H9 (cell line): ENCODE measurements at regions not wholly inside any gene's neighbourhood (a gene's known extent, or its start where the extent isn't known, plus 50 kb on each side); places are given as distances from the start of the nearest gene placed in this dataset.

Experiments
- DNase-seq: peaks from one replicate; pipeline ENCODE4 v3.0.0-alpha.2; 2017
- H2AFZ ChIP-seq: one replicate; pipeline ENCODE4 v1.6.1; 2013; ENCODE audit warnings: mild to moderate bottlenecking, low read length, control low read depth, moderate library complexity
- H2AK5ac ChIP-seq: 2 replicates; pipeline ENCODE4 v1.6.1; 2013; ENCODE audit warnings: low read length, control low read depth, mixed read lengths; ENCODE audit not compliant: insufficient read length
- H2BK120ac ChIP-seq: one replicate; pipeline ENCODE4 v1.6.1; 2013; ENCODE audit warnings: low read depth, mild to moderate bottlenecking, low read length, control low read depth, inconsistent platforms; ENCODE audit not compliant: poor library complexity, severe bottlenecking
- H2BK12ac ChIP-seq: 2 replicates; pipeline ENCODE4 v1.6.1; 2013; ENCODE audit warnings: low read length, control low read depth, mixed read lengths, low read depth; ENCODE audit not compliant: insufficient read length
- H2BK15ac ChIP-seq: 2 replicates; pipeline ENCODE4 v1.6.1; 2013; ENCODE audit warnings: low read depth, low read length, control low read depth
- H2BK20ac ChIP-seq: one replicate; pipeline ENCODE4 v1.6.1; 2013; ENCODE audit warnings: low read depth, mild to moderate bottlenecking, low read length, control low read depth, inconsistent platforms; ENCODE audit not compliant: poor library complexity, severe bottlenecking
- H2BK5ac ChIP-seq: 2 replicates; pipeline ENCODE4 v1.6.1; 2013; ENCODE audit warnings: low read length, control low read depth, mixed read lengths; ENCODE audit not compliant: insufficient read length
- H3K14ac ChIP-seq: 2 replicates; pipeline ENCODE4 v1.6.1; 2013; ENCODE audit warnings: low read length, control low read depth; ENCODE audit not compliant: insufficient read depth
- H3K18ac ChIP-seq: 2 replicates; pipeline ENCODE4 v1.6.1; 2013; ENCODE audit warnings: low read depth, mild to moderate bottlenecking, mixed read lengths, low read length, control low read depth; ENCODE audit not compliant: insufficient read length
- H3K23ac ChIP-seq: 2 replicates; pipeline ENCODE4 v1.6.1; 2013; ENCODE audit warnings: low read length, control low read depth, mixed read lengths, low read depth; ENCODE audit not compliant: insufficient read length
- H3K23me2 ChIP-seq: 2 replicates; pipeline ENCODE4 v1.6.1; 2013; ENCODE audit warnings: low read depth, mild to moderate bottlenecking, mixed read lengths, low read length, control low read depth; ENCODE audit not compliant: insufficient read length, poor library complexity, severe bottlenecking
- H3K27ac ChIP-seq: 2 replicates; pipeline ENCODE4 v1.5.1; 2013; ENCODE audit warnings: low read length, control low read depth, mixed read lengths, low read depth; ENCODE audit not compliant: insufficient read length
- H3K27me3 ChIP-seq: 2 replicates; pipeline ENCODE4 v1.6.1; 2013; ENCODE audit warnings: low read length, control low read depth, inconsistent platforms; ENCODE audit not compliant: insufficient read depth
- H3K4ac ChIP-seq: 2 replicates; pipeline ENCODE4 v1.6.1; 2013; ENCODE audit warnings: low read depth, mild to moderate bottlenecking, control low read depth, inconsistent platforms, low read length, moderate library complexity
- H3K4me1 ChIP-seq: 2 replicates; pipeline ENCODE4 v1.6.1; 2013; ENCODE audit warnings: low read length, control low read depth, inconsistent platforms; ENCODE audit not compliant: insufficient read depth
- H3K4me2 ChIP-seq: 2 replicates; pipeline ENCODE4 v1.6.1; 2013; ENCODE audit warnings: low read length, control low read depth, mixed read lengths; ENCODE audit not compliant: insufficient read length, insufficient read depth
- H3K56ac ChIP-seq: 2 replicates; pipeline ENCODE4 v1.6.1; 2013; ENCODE audit warnings: low read depth, mild to moderate bottlenecking, mixed read lengths, low read length, control low read depth; ENCODE audit not compliant: insufficient read length
- H3K79me1 ChIP-seq: 2 replicates; pipeline ENCODE4 v1.6.1; 2013; ENCODE audit warnings: low read depth, mild to moderate bottlenecking, moderate library complexity, low read length, control low read depth, inconsistent platforms; ENCODE audit not compliant: insufficient read depth, poor library complexity, severe bottlenecking
- H3K79me2 ChIP-seq: 2 replicates; pipeline ENCODE4 v1.6.1; 2013; ENCODE audit warnings: low read length, control low read depth, inconsistent platforms; ENCODE audit not compliant: insufficient read depth
- H3K9ac ChIP-seq: 2 replicates; pipeline ENCODE4 v1.6.1; 2013; ENCODE audit warnings: low read length, control low read depth, mixed read lengths; ENCODE audit not compliant: insufficient read length; ENCODE audit errors: extremely low read depth
- H3K9me3 ChIP-seq: one replicate; pipeline ENCODE4 v1.6.1; 2013; ENCODE audit warnings: low read depth, low read length, inconsistent platforms; ENCODE audit not compliant: control insufficient read depth
- H3T11ph ChIP-seq: one replicate; pipeline ENCODE4 v1.6.1; 2013; ENCODE audit warnings: mild to moderate bottlenecking, low read length, control low read depth, inconsistent platforms
- H4K20me1 ChIP-seq: one replicate; pipeline ENCODE4 v1.6.1; 2013; ENCODE audit not compliant: control insufficient read depth, insufficient read length, insufficient read depth
- H4K5ac ChIP-seq: 2 replicates; pipeline ENCODE4 v1.6.1; 2013; ENCODE audit warnings: low read depth, mild to moderate bottlenecking, mixed read lengths, low read length, control low read depth; ENCODE audit not compliant: insufficient read length
- H4K8ac ChIP-seq: replicated peaks from 2 replicates; pipeline ENCODE4 v1.6.1; 2013; ENCODE audit warnings: low read length, control low read depth, mixed read lengths, low read depth; ENCODE audit not compliant: insufficient read length
- H4K91ac ChIP-seq: 2 replicates; pipeline ENCODE4 v1.6.1; 2013; ENCODE audit warnings: low read depth, mild to moderate bottlenecking, moderate library complexity, mixed read lengths, low read length, control low read depth; ENCODE audit not compliant: insufficient read length
- H3K27ac Mint-ChIP-seq, 3 experiments: 2 replicates in 2 of 3; 3 replicates in 1 of 3; pipeline ENCODE4 v1.8.0; 2020 to 2021; ENCODE audit warnings: mixed read lengths in 3 of 3, mild to moderate bottlenecking in 1 of 3, moderate library complexity in 1 of 3
- H3K27me3 Mint-ChIP-seq: 2 replicates; pipeline ENCODE4 v1.8.0; 2021; ENCODE audit warnings: low read depth, mild to moderate bottlenecking, moderate library complexity, mixed read lengths
- H3K36me3 Mint-ChIP-seq, 3 experiments: 2 replicates in 2 of 3; 3 replicates in 1 of 3; pipeline ENCODE4 v1.8.0; 2020 to 2021; ENCODE audit warnings: low read depth in 3 of 3, mixed read lengths in 3 of 3; ENCODE audit not compliant: insufficient read depth in 1 of 3
- H3K4me1 Mint-ChIP-seq, 2 experiments: 2 replicates each; pipeline ENCODE4 v1.8.0; 2020; ENCODE audit warnings: mixed read lengths in 2 of 2
- H3K4me3 Mint-ChIP-seq, 2 experiments: 2 replicates in 1 of 2; 3 replicates in 1 of 2; pipeline ENCODE4 v1.8.0; 2020 to 2021; ENCODE audit warnings: mild to moderate bottlenecking in 2 of 2, mixed read lengths in 2 of 2, moderate library complexity in 1 of 2
- H3K9me3 Mint-ChIP-seq, 2 experiments: 2 replicates in 1 of 2; 3 replicates in 1 of 2; pipeline ENCODE4 v1.8.0; 2020; ENCODE audit warnings: mild to moderate bottlenecking in 2 of 2, mixed read lengths in 2 of 2, moderate library complexity in 1 of 2
- CTCF ChIP-seq: fragments of 200-600 bp; sonication (generic); conservative IDR thresholded peaks from 3 replicates; pipeline ENCODE4 v1.8.0; 2021; ENCODE audit warnings: antibody characterized with exemption, mild to moderate bottlenecking
- WGBS: extraction: QIAGEN DNeasy Blood & Tissue Kit; methylation state at CpG from one replicate; pipeline ENCODE4 v1.1.7; 2013; ENCODE audit warnings: missing lambda C conversion rate, low lambda C conversion rate, mixed read lengths; ENCODE audit not compliant: insufficient read length; ENCODE audit errors: extremely low coverage; 5-methylcytosine and 5-hydroxymethylcytosine counted together

- Histone ChIP-seq H3K9me3 (no peaks in the 10 kb centered on the region), H2BK12ac (no peak overlapping the region), H2BK120ac (no peak overlapping the region), H4K5ac (no peak overlapping the region), H3K14ac (no peak overlapping the region), H2BK15ac (no peak overlapping the region), H3T11ph (no peak overlapping the region), H3K4me2 (no peak overlapping the region), H3K27me3 (no peaks in the 10 kb centered on the region), H2BK20ac (no peak overlapping the region), H3K27ac (no peak overlapping the region), H2BK5ac (no peak overlapping the region), H3K79me2 (no peaks in the 10 kb centered on the region), H3K23ac (no peak overlapping the region), H4K91ac (no peak overlapping the region), H4K8ac (no peak overlapping the region), H3K23me2 (no peaks in the 10 kb centered on the region), H2AK5ac (no peak overlapping the region), H4K20me1 (no peaks in the 10 kb centered on the region), H3K4me1 (no peaks in the 10 kb centered on the region; the same call in 1 of the 2 replicates), H3K56ac (no peak overlapping the region), H3K18ac (no peak overlapping the region), H2AFZ (no peak overlapping the region), H3K79me1 (no peaks in the 10 kb centered on the region), H3K9ac (no peak overlapping the region), H3K4ac (no peak overlapping the region)
- no peak for TF ChIP-seq CTCF
- no peaks in the 10 kb centered on the region for H3K27me3 Mint-ChIP-seq
- H3K9me3 Mint-ChIP-seq = no peaks in the 10 kb centered on the region
- H3K27ac Mint-ChIP-seq = no peak overlapping the region
- no peaks in the 10 kb centered on the region for H3K36me3 Mint-ChIP-seq
- no peak for DNase-seq
- H3K4me1 Mint-ChIP-seq = peaks cover 5 to 11% of the 10 kb centered on the region in 2 experiments; a peak in 3 of 4 replicates
- H3K4me3 Mint-ChIP-seq = no peak overlapping the region
- no CpG with 5 or more reads among the region's 3 CpGs for WGBS
Measured at GRCh38 chr6:105645958-105646357, 243.1 kb upstream of the PREP start.
